ENCODE measurements at regions not wholly inside any gene's neighbourhood (a gene's known extent, or its start where the extent isn't known, plus 50 kb on each side); places are given as distances from the start of the nearest gene placed in this dataset.

DNA sequence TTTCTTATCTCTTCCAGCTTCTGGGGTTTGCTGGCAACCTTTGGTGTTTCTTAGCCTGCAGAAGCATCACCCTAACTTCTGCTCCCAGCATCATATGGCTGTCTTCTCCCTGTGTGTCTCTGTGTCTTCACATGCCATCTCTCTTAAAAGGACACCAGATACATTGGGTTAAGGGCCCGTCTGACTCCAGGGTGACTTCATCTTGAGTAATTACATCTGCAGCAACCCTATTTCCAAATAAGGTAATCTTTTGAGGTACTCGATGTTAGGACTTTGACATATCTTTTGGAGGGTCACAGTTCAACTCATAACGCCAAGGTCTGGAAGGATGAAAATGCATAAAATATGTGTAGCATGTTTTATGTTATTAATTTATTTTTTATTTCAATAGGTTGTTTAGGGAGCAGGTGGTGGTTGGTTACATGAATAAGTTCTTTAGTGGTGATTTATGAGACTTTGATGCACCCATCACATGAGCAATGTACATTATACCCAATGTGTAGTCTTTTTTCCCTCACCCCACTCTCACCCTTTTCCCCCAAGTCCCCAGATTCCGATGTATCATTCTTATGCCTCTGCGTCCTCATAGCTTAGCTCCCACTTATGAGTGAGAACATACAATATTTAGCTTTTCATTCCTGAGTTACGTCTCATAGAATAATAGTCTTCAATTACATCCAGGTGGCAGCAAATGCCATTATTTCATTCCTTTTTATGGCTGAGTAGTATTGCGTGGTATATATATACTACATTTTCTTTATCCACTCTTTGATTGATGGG is 131.1 kb downstream of the TBXT start:
- TF ChIP-seq, protein P1, sequence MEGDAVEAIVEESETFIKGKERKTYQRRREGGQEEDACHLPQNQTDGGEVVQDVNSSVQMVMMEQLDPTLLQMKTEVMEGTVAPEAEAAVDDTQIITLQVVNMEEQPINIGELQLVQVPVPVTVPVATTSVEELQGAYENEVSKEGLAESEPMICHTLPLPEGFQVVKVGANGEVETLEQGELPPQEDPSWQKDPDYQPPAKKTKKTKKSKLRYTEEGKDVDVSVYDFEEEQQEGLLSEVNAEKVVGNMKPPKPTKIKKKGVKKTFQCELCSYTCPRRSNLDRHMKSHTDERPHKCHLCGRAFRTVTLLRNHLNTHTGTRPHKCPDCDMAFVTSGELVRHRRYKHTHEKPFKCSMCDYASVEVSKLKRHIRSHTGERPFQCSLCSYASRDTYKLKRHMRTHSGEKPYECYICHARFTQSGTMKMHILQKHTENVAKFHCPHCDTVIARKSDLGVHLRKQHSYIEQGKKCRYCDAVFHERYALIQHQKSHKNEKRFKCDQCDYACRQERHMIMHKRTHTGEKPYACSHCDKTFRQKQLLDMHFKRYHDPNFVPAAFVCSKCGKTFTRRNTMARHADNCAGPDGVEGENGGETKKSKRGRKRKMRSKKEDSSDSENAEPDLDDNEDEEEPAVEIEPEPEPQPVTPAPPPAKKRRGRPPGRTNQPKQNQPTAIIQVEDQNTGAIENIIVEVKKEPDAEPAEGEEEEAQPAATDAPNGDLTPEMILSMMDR (IDR thresholded peaks at IDR 0.05): no peak
- TF ChIP-seq EP300 (IDR thresholded peaks at IDR 0.05): no peak
- no peak for TF ChIP-seq POLR2AphosphoS5 (IDR thresholded peaks at IDR 0.05)

Data from esophagus muscularis mucosa (tissue), 4 donors.